Stomach (tissue), 4 donors: ENCODE measurements at regions not wholly inside any gene's neighbourhood (a gene's known extent, or its start where the extent isn't known, plus 50 kb on each side); places are given as distances from the start of the nearest gene placed in this dataset.

Experiments
- EP300 ChIP-seq: sonication (generic); formaldehyde crosslinking; IDR thresholded peaks from one replicate; pipeline ENCODE4 v1.6.1; 2017; ENCODE audit warnings: antibody characterized with exemption
- POLR2A ChIP-seq, 4 donors: fragments of 450-650 bp; IDR thresholded peaks; one replicate each; pipeline ENCODE4 v1.6.1; 2016; ENCODE audit warnings: antibody characterized with exemption in 4 of 4, control low read depth in 2 of 4, mild to moderate bottlenecking in 1 of 4, moderate library complexity in 1 of 4
- TF ChIP-seq, protein P1 (sequence below), 7 experiments: fragments of 450-650 bp in 4 of 7; fragments of 200-600 bp in 3 of 7; sonication (generic) in 3 of 7; IDR thresholded peaks; one replicate each; pipeline ENCODE4 v1.5.1; 2016 to 2019; ENCODE audit warnings: antibody characterized with exemption in 7 of 7, control low read depth in 2 of 7, mild to moderate bottlenecking in 1 of 7

DNA sequence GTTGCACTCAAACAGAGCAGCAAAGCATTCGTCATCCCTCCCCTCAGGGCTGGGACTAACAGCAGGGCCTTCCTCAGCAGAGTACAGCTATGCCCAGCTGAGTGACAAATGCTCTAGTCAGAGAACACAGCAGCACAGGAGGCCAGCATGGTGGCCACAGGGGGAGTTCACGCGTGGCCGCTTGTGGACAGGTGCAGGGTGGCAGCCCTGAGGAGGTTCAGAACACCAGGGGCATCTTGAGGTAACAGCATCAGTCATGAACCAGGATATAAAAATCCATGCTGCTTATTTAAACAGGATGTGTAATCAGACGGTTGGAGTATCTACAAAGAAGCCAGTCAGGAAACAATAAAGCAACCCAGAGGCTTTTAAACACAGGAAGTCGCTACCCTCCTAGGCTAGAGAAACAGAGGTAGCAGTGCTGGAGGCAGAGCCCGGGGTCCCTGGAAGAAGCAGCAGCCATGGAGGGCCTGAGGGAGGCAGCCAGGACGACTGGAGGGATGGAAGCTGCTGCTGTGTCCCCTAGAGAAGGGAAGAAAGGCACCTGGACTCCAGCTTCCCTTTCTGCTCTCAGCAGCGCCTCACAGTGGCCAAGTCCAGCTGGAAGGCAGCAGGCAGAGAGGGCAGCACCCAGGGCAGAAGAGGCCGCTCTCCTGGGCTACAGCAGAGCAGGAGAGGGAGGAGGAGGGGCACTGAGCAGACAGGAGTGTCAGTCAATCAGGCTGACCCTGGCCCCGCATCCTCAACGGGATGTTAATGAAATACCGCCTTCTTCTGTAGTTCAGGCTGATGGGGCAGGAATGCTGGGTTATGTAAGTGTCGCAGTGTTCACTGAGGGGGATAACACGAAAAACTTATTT, 70.8 kb upstream of the UCN3 start:
- TF ChIP-seq, protein P1, sequence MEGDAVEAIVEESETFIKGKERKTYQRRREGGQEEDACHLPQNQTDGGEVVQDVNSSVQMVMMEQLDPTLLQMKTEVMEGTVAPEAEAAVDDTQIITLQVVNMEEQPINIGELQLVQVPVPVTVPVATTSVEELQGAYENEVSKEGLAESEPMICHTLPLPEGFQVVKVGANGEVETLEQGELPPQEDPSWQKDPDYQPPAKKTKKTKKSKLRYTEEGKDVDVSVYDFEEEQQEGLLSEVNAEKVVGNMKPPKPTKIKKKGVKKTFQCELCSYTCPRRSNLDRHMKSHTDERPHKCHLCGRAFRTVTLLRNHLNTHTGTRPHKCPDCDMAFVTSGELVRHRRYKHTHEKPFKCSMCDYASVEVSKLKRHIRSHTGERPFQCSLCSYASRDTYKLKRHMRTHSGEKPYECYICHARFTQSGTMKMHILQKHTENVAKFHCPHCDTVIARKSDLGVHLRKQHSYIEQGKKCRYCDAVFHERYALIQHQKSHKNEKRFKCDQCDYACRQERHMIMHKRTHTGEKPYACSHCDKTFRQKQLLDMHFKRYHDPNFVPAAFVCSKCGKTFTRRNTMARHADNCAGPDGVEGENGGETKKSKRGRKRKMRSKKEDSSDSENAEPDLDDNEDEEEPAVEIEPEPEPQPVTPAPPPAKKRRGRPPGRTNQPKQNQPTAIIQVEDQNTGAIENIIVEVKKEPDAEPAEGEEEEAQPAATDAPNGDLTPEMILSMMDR (IDR thresholded peaks at IDR 0.05) = peak in 4 of 7 experiments; percentile 15 to 29 (median 26)
- TF ChIP-seq POLR2A (IDR thresholded peaks at IDR 0.05) = no peak
- no peak for TF ChIP-seq EP300
